ENCODE measurements at regions not wholly inside any gene's neighbourhood (a gene's known extent, or its start where the extent isn't known, plus 50 kb on each side); places are given as distances from the start of the nearest gene placed in this dataset.

GRCh38 chr15:47485419-47485818 is 231.9 kb upstream of the SEMA6D start:
- H2BK15ac ChIP-seq (ENCODE audit: low read depth, low read length): no peak overlapping the region
- no peak overlapping the region for H4K8ac ChIP-seq (replicated peaks; ENCODE audit: insufficient read length, low read depth, low read length)
- no peak overlapping the region for H2AFZ ChIP-seq (ENCODE audit: low read length)
- no peak overlapping the region for H3K27ac Mint-ChIP-seq
- H3K27me3 Mint-ChIP-seq (ENCODE audit: low read depth): no peaks in the 10 kb centered on the region
- no peaks in the 10 kb centered on the region for H3K27me3 ChIP-seq (ENCODE audit: insufficient read depth, low read length)
- H3K36me3 Mint-ChIP-seq (ENCODE audit: insufficient read depth in 1 of 3, low read depth in 3 of 3): no peaks in the 10 kb centered on the region
- no peaks in the 10 kb centered on the region for H4K20me1 ChIP-seq (ENCODE audit: control insufficient read depth, insufficient read depth, insufficient read length)
- H3K27ac ChIP-seq (ENCODE audit: insufficient read length, low read depth, low read length): no peak overlapping the region
- no peaks in the 10 kb centered on the region for H3K9me3 ChIP-seq (ENCODE audit: control insufficient read depth, low read depth, low read length)
- H3K4me1 Mint-ChIP-seq: peaks cover 7 to 8% of the 10 kb centered on the region in 2 experiments
- no peaks in the 10 kb centered on the region for H3K9me3 Mint-ChIP-seq
- H3K23me2 ChIP-seq (ENCODE audit: insufficient read length, low read depth, low read length, poor library complexity, severe bottlenecking): no peaks in the 10 kb centered on the region
- DNase-seq: no peak
- WGBS (ENCODE audit: extremely low coverage, insufficient read length, low lambda C conversion rate): no CpG with 5 or more reads among the region's 2 CpGs
- no peaks in the 10 kb centered on the region for H3K79me2 ChIP-seq (ENCODE audit: insufficient read depth, low read length)
- H4K5ac ChIP-seq (ENCODE audit: insufficient read length, low read depth, low read length): no peak overlapping the region
- H3K56ac ChIP-seq (ENCODE audit: insufficient read length, low read depth, low read length): no peak overlapping the region
- H3K4me1 ChIP-seq (ENCODE audit: insufficient read depth, low read length): peaks cover 3% of the 10 kb centered on the region; the same call in 1 of the 2 replicates
- no peak overlapping the region for H2BK5ac ChIP-seq (ENCODE audit: insufficient read length, low read length)
- no peak overlapping the region for H3T11ph ChIP-seq (ENCODE audit: low read length)
- no peak overlapping the region for H3K18ac ChIP-seq (ENCODE audit: insufficient read length, low read depth, low read length)
- H3K23ac ChIP-seq (ENCODE audit: insufficient read length, low read depth, low read length): no peak overlapping the region
- no peak overlapping the region for H4K91ac ChIP-seq (ENCODE audit: insufficient read length, low read depth, low read length)
- no peak overlapping the region for H3K4me3 Mint-ChIP-seq
- H3K4me2 ChIP-seq (ENCODE audit: insufficient read depth, insufficient read length, low read length): no peak overlapping the region
- no peak overlapping the region for H2AK5ac ChIP-seq (ENCODE audit: insufficient read length, low read length)
- no peak overlapping the region for H2BK20ac ChIP-seq (ENCODE audit: low read depth, low read length, poor library complexity, severe bottlenecking)
- no peak overlapping the region for H3K4ac ChIP-seq (ENCODE audit: low read depth, low read length)
- TF ChIP-seq CTCF (conservative IDR thresholded peaks at IDR 0.05): no peak
- H2BK120ac ChIP-seq (ENCODE audit: low read depth, low read length, poor library complexity, severe bottlenecking): no peak overlapping the region
- no peak overlapping the region for H2BK12ac ChIP-seq (ENCODE audit: insufficient read length, low read depth, low read length)
- H3K9ac ChIP-seq (ENCODE audit: extremely low read depth, insufficient read length, low read length): no peak overlapping the region
- H3K14ac ChIP-seq (ENCODE audit: insufficient read depth, low read length): no peak overlapping the region
- H3K79me1 ChIP-seq (ENCODE audit: insufficient read depth, low read depth, low read length, poor library complexity, severe bottlenecking): no peaks in the 10 kb centered on the region

Measured in H9 (cell line).